Gastroesophageal sphincter (tissue), 4 donors: ENCODE measurements at regions not wholly inside any gene's neighbourhood (a gene's known extent, or its start where the extent isn't known, plus 50 kb on each side); places are given as distances from the start of the nearest gene placed in this dataset.

ENCODE experiments used
- ATAC-seq: fragments of 150-250 bp; one replicate; pipeline ENCODE4 v1.9.1; 2016; ENCODE audit warnings: mild to moderate bottlenecking, moderate library complexity
- H3K27ac ChIP-seq, 4 donors: fragments of 200-600 bp; sonication (generic) in 3 of 4; 1 replicate in 3 of 4; 2 replicates in 1 of 4; pipeline ENCODE4 v1.5.1; 2016 to 2019
- H3K27me3 ChIP-seq: fragments of 200-600 bp; sonication (generic); one replicate; pipeline ENCODE4 v1.5.1; 2019
- H3K36me3 ChIP-seq, 2 donors: fragments of 200-600 bp; sonication (generic); one replicate each; pipeline ENCODE4 v1.5.1; 2019; ENCODE audit warnings: control low read depth in 1 of 2
- H3K4me1 ChIP-seq, 3 donors: fragments of 200-600 bp; sonication (generic); 1 replicate in 2 of 3; 2 replicates in 1 of 3; pipeline ENCODE4 v1.5.1; 2016 to 2019; ENCODE audit warnings: control low read depth in 2 of 3
- H3K4me3 ChIP-seq, 2 donors: fragments of 200-600 bp; sonication (generic); one replicate each; pipeline ENCODE4 v1.5.1; 2019; ENCODE audit warnings: mild to moderate bottlenecking in 1 of 2, moderate library complexity in 1 of 2
- H3K9me3 ChIP-seq, 3 donors: fragments of 200-600 bp; sonication (generic); one replicate each; pipeline ENCODE4 v1.5.1; 2017 to 2019; ENCODE audit warnings: control low read depth in 2 of 3
- EP300 ChIP-seq: sonication (generic); formaldehyde crosslinking; IDR thresholded peaks from one replicate; pipeline ENCODE4 v1.6.1; 2017; ENCODE audit warnings: antibody characterized with exemption, mild to moderate bottlenecking
- POLR2A ChIP-seq, 2 donors: fragments of 450-650 bp; IDR thresholded peaks; one replicate each; pipeline ENCODE4 v1.6.1; 2017; ENCODE audit warnings: antibody characterized with exemption in 2 of 2, mild to moderate bottlenecking in 2 of 2, moderate library complexity in 1 of 2
- POLR2AphosphoS5 ChIP-seq: sonication (generic); formaldehyde crosslinking; IDR thresholded peaks from one replicate; pipeline ENCODE4 v1.6.1; 2017; ENCODE audit warnings: antibody characterized with exemption
- WGBS, 2 donors: methylation state at CpG; one replicate each; pipeline ENCODE4 v1.1.5; 2018; ENCODE audit warnings: low coverage in 1 of 2; 5-methylcytosine and 5-hydroxymethylcytosine counted together
- TF ChIP-seq, protein P1 (sequence below), 4 experiments: fragments of 200-600 bp in 2 of 4; fragments of 450-650 bp in 2 of 4; sonication (generic) in 1 of 4; IDR thresholded peaks; one replicate each; pipeline ENCODE4 v1.5.1; 2017 to 2019; ENCODE audit warnings: antibody characterized with exemption in 4 of 4, mild to moderate bottlenecking in 2 of 4, moderate library complexity in 2 of 4

- ATAC-seq, result no peak
- H3K27ac ChIP-seq, result no peak overlapping the region
- H3K4me1 ChIP-seq, result no peaks in the 10 kb centered on the region
- H3K4me3 ChIP-seq, result no peak overlapping the region
- WGBS, 2 donors, result 90% methylated on average over 8 of the region's 8 CpGs; no CpG with 5 or more reads in 1 of the 2 donors
- H3K36me3 ChIP-seq, result no peaks in the 10 kb centered on the region
- TF ChIP-seq, protein P1, sequence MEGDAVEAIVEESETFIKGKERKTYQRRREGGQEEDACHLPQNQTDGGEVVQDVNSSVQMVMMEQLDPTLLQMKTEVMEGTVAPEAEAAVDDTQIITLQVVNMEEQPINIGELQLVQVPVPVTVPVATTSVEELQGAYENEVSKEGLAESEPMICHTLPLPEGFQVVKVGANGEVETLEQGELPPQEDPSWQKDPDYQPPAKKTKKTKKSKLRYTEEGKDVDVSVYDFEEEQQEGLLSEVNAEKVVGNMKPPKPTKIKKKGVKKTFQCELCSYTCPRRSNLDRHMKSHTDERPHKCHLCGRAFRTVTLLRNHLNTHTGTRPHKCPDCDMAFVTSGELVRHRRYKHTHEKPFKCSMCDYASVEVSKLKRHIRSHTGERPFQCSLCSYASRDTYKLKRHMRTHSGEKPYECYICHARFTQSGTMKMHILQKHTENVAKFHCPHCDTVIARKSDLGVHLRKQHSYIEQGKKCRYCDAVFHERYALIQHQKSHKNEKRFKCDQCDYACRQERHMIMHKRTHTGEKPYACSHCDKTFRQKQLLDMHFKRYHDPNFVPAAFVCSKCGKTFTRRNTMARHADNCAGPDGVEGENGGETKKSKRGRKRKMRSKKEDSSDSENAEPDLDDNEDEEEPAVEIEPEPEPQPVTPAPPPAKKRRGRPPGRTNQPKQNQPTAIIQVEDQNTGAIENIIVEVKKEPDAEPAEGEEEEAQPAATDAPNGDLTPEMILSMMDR (IDR thresholded peaks at IDR 0.05), result no peak
- TF ChIP-seq EP300 (no peak), POLR2A (IDR thresholded peaks at IDR 0.05) (no peak), POLR2AphosphoS5 (no peak)
- no peaks in the 10 kb centered on the region for H3K9me3 ChIP-seq
- no peaks in the 10 kb centered on the region for H3K27me3 ChIP-seq
Observed at GRCh38 chr4:53866055-53866454, 198.3 kb downstream of the CHIC2 start.

DNA sequence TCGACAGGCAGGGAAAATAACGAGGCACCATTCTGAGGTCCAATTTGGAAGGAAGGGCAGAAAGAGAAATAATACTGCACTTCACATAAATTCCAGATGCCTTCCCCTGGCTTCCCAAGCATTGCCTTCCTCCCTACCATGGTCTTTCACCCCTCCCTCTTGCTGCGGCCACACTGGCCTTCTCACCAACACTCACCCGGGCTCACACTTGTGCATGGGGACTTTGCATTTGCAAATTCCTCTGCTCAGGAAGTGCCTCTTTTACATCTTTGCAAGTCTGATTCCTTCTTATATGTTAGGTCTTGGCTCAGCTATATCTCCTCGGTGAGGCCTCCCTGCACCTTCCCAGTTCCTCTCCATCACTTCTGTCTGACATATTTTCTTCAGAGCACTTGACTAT is 199.4 kb downstream of the CHIC2 start:
- H3K9me3 ChIP-seq, result no peaks in the 10 kb centered on the region
- WGBS, 2 donors, result 78 to 95% methylated on average over 3 to 5 of the region's 5 CpGs
- TF ChIP-seq POLR2AphosphoS5 (no peak), POLR2A (IDR thresholded peaks at IDR 0.05) (no peak), EP300 (no peak)
- TF ChIP-seq, protein P1 (IDR thresholded peaks at IDR 0.05), result no peak
- ATAC-seq, result no peak
- H3K27me3 ChIP-seq, result no peaks in the 10 kb centered on the region
- no peak overlapping the region for H3K4me3 ChIP-seq
- H3K27ac ChIP-seq, result no peak overlapping the region
- H3K4me1 ChIP-seq, result no peaks in the 10 kb centered on the region
- no peaks in the 10 kb centered on the region for H3K36me3 ChIP-seq

GRCh38 chr4:53863736-53864365 is 200.6 kb downstream of the CHIC2 start:
- no peaks in the 10 kb centered on the region for H3K27me3 ChIP-seq
- WGBS, 2 donors, result 10 to 32% methylated on average over 2 to 4 of the region's 4 CpGs
- no peak for ATAC-seq
- peaks cover 0 to 4% (median 0%) of the 10 kb centered on the region in 3 donors for H3K9me3 ChIP-seq
- H3K4me1 ChIP-seq, result no peaks in the 10 kb centered on the region
- H3K36me3 ChIP-seq, result no peaks in the 10 kb centered on the region
- H3K4me3 ChIP-seq, result no peak overlapping the region
- TF ChIP-seq POLR2AphosphoS5, result no peak
- TF ChIP-seq POLR2A (IDR thresholded peaks at IDR 0.05), result no peak
- no peak for TF ChIP-seq EP300
- TF ChIP-seq, protein P1 (IDR thresholded peaks at IDR 0.05), result no peak
- peak overlapping the region in 3 of 4 donors; percentile 29 to 43 (median 37) for H3K27ac ChIP-seq

DNA sequence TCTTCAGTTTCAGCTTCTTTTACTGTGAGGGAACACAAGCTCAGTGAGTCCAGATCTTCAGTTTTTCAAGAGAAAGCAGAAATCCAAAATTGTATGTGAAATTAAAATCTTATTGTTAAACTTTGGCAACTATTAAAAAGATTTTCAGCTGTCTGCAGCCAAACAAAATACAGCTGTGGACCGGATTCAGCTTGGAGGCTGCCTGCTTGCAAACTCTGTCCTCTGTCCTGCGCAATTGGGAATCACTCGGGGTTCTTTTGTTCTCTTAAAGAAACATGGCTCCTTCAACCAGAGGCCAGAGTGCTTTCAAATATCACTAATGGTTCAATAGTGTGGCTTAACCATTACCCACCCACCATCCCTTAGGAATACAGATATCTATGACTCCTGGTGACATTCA is 201.2 kb downstream of the CHIC2 start:
- H3K36me3 ChIP-seq, result no peaks in the 10 kb centered on the region
- 33 to 35% methylated on average over 1 to 3 of the region's 3 CpGs for WGBS, 2 donors
- H3K9me3 ChIP-seq, result peaks cover 0 to 7% (median 0%) of the 10 kb centered on the region in 3 donors
- H3K4me1 ChIP-seq, result no peaks in the 10 kb centered on the region
- no peak overlapping the region for H3K4me3 ChIP-seq
- peak overlapping the region in 3 of 4 donors; percentile 29 to 50 (median 46) for H3K27ac ChIP-seq
- TF ChIP-seq, protein P1 (IDR thresholded peaks at IDR 0.05), result no peak
- TF ChIP-seq EP300 (no peak), POLR2AphosphoS5 (no peak), POLR2A (IDR thresholded peaks at IDR 0.05) (no peak)
- ATAC-seq, result no peak
- no peaks in the 10 kb centered on the region for H3K27me3 ChIP-seq

- H3K36me3 ChIP-seq, result no peaks in the 10 kb centered on the region
- TF ChIP-seq EP300, result no peak
- peak; percentile 43 for TF ChIP-seq POLR2AphosphoS5
- ATAC-seq, result peak; percentile 86
- WGBS, 2 donors, result 33 to 59% methylated on average over 3 to 4 of the region's 4 CpGs
- no peaks in the 10 kb centered on the region for H3K4me1 ChIP-seq
- H3K4me3 ChIP-seq, result no peak overlapping the region
- peaks cover 0 to 7% (median 0%) of the 10 kb centered on the region in 3 donors for H3K9me3 ChIP-seq
- peak overlapping the region in 3 of 4 donors; percentile 29 to 50 (median 46) for H3K27ac ChIP-seq
- H3K27me3 ChIP-seq, result no peaks in the 10 kb centered on the region
Observed at GRCh38 chr4:53861856-53862610, 202.4 kb downstream of the CHIC2 start.
